GM12872 (cell line): ENCODE measurements at regions not wholly inside any gene's neighbourhood (a gene's known extent, or its start where the extent isn't known, plus 50 kb on each side); places are given as distances from the start of the nearest gene placed in this dataset.

ENCODE experiments used
- TF ChIP-seq, protein P1 (sequence below): IDR thresholded peaks from 3 replicates; pipeline ENCODE4 v1.5.1; 2011; ENCODE audit warnings: low read depth, mild to moderate bottlenecking, low read length, moderate library complexity; ENCODE audit not compliant: insufficient read depth

DNA sequence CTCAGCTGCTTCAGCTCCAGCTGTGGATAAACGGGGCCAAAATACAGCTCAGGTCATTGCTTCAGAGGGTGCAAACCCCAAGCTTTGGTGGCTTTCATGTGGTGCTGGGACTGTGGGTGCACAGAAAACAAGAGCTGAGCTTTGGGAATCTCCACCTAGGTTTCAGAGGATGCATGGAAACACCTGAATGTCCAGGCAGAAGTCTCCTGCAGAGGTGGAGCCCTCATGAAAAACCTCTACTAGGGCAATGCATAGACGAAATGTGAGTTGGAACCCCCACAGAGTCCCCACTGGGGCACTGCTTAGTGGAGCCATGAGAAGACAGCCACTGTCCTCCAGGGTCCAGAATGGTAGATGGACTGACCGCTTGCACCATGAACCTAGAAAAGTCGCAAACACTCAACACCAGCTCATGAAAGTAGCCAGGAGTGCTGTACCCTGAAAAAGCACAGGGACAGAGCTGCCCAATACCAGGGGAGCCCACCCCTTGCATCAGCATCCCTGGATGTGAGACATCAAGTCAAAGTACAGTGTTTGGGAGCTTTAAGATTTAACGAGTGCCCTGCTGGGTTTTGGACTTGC, 147.9 kb upstream of the SOX11 start:
- TF ChIP-seq, protein P1, sequence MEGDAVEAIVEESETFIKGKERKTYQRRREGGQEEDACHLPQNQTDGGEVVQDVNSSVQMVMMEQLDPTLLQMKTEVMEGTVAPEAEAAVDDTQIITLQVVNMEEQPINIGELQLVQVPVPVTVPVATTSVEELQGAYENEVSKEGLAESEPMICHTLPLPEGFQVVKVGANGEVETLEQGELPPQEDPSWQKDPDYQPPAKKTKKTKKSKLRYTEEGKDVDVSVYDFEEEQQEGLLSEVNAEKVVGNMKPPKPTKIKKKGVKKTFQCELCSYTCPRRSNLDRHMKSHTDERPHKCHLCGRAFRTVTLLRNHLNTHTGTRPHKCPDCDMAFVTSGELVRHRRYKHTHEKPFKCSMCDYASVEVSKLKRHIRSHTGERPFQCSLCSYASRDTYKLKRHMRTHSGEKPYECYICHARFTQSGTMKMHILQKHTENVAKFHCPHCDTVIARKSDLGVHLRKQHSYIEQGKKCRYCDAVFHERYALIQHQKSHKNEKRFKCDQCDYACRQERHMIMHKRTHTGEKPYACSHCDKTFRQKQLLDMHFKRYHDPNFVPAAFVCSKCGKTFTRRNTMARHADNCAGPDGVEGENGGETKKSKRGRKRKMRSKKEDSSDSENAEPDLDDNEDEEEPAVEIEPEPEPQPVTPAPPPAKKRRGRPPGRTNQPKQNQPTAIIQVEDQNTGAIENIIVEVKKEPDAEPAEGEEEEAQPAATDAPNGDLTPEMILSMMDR, result no peak

DNA sequence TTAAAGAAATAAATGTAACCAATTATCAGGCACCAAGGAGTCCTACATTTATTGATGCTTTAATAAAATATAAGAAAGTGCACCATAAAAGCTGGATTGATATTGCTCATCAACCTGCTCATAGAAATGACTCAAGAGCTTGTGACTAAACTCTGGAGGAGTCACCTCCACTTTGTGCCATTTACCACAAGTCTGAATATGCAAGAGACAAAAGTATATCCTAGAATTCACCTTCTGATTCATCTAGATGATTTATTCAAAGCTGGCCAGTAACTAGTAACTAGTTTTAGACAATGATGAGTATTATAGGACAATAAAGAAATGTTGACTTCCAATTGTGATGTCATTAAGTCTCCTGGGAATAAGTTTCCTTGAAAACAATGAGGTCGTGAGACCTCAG, 146.0 kb upstream of the SOX11 start:
- TF ChIP-seq, protein P1, result no peak

DNA sequence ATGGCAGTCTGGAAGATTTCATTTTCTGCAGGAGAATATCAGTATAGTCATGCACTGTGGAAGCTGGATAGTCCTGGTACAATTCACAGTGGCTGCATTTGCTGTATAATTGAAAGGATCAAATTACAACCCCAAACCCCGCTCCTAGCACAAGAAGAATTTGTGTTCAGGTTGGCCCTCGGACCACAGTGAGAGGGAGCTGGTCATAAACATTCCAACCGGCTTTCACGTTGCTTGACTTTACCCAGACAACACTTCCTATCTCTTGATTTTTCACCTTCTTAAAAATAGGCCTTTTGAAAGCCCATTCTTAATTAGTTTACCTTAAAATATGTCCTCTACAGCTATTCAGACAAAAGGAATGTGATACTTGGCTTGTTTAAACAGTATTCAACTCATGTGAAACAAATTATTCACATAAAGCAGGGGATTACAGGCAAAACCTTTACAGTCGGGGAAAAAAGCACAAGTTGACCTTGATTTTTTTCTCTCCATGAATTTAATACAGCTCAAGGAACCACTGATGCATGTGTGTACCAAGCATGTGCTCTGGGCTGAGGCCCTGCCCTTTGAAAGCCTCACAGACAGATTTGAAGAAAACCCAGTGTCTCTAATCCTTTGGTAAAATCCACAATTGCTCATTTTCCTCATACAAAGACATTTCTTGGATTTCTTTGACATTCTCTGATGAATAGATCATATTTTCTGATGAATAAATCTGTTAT, 143.0 kb upstream of the SOX11 start:
- TF ChIP-seq, protein P1, result no peak

DNA sequence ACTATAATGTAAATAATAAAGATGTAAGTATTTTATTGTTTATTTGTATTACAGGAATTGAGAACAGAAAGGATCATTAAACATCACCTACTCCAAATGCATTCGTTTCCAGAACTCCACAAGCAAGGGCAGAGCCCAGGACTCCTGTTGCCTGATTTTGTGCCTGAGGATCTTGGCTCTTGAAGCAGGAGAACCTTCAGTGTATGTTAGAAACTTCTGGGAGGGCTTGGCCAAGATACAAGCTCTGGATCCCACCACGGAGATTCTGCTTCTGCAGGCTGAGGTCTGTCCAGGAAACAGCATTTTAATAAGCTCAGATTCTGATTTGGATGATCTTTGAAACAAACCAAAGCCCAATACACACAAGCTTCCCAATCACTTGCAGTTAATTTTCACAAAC, 142.4 kb upstream of the SOX11 start:
- TF ChIP-seq, protein P1, result no peak

DNA sequence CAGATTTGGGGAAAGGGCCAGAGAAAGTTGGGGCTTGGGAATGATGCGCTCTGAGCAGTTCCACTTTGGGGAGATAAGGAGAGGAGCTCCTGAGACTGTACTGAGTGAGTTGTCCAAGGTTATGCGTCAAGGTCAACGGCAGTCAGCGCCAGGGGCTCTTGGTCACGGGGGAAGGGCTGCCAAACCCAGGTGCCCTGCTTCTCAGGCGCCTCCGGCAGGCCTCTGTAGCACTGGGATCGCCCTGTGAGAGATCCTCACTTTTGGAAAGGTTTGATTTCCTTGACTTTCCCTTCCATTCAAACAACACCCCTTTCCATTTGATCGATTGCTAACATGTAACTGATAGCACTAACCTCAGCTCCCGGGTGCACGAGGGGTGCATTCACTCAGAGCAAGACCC, 136.5 kb upstream of the SOX11 start:
- TF ChIP-seq, protein P1, result no peak

DNA sequence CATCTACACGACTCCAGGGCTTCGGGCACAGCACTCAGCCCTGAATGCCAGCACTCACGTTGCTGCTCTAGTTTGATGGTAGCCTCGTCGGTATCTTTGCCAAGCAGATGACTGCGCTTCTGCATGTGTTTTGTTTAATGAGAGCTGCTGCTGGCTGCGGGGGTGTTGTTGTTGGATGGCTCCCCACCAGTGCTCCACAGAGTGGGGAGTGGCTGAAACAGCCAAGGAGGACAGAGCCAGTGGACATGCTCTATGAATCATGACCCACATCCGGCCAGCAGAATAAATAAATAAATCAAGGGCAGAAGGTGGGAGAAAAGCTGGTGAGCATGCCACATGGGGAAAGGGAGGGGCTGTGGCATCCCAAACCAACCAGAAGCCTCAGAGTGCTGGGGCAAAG, 131.2 kb upstream of the SOX11 start:
- TF ChIP-seq, protein P1, result no peak

DNA sequence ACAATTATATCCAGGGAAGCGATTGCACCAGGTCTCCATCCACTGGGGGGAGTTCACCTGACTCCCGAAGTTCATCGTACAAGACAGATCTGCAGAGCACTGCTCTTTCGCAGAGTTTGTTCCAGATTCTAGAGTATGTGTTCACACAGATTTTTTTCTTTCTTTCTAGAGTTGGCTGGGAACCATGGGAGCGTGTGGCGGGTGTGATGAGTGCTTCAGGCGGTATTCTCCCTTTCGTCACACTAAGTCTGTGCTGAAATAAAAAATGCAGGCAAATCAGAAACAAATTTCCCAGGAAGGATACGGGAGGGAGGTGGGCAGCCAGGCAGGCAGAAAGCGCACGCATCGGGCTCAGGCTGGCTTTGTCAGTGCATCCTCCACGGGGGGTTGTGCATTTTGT, 129.8 kb upstream of the SOX11 start:
- TF ChIP-seq, protein P1, result no peak

DNA sequence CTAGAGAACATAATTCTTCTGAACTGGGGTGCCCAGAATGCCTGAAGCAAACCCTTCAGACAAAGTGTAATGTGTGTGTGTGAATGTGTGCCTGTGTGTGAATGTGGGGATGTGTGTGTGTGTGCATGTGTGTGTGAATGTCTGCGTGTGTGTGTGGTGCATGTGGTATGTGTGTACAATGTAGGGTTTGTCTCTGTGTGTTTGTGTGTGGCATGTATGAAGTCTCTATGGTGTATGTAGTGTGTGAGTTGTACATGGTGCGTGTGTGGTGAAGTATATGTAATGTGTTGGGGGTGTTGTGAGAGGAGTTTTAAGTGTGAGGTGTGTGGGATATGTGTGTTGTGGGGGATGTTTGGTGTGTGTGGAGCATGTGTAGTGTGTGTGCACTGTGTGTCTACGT, 129.3 kb upstream of the SOX11 start:
- TF ChIP-seq, protein P1, result no peak
